Ovary (tissue), 3 donors: ENCODE measurements at regions not wholly inside any gene's neighbourhood (a gene's known extent, or its start where the extent isn't known, plus 50 kb on each side); places are given as distances from the start of the nearest gene placed in this dataset.

Source experiments
- POLR2A ChIP-seq: fragments of 450-650 bp; IDR thresholded peaks from one replicate; pipeline ENCODE4 v1.6.1; 2017; ENCODE audit warnings: antibody characterized with exemption, mild to moderate bottlenecking, moderate library complexity
- TF ChIP-seq, protein P1 (sequence below), 3 donors: fragments of 450-650 bp in 2 of 3; fragments of 200-600 bp in 1 of 3; IDR thresholded peaks; one replicate each; pipeline versions ENCODE4 v1.5.1 to v1.8.0; 2016 to 2022; ENCODE audit warnings: antibody characterized with exemption in 3 of 3, mild to moderate bottlenecking in 1 of 3
- donor health status: DM: no; HTN: no; CAD: no.

DNA sequence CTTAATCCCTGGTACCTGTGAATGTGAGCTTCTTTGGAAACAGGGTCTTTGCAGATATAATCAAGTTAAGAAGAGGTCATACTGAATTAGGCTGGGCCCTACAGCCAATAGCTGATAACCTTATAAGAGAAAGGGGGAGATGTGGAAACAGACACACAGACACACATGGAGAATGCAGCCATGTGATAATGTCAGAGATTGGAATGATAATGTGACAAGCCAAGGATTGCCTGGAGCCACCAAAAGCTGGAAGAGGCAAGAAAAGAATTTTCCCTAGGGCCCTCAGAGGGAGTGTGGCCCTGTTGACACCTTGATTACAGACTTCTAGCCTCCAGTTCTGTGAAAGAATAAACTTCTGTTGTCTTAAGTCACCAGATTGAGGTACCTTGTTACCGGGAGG is 114.5 kb upstream of the SOD1 start:
- TF ChIP-seq, protein P1, sequence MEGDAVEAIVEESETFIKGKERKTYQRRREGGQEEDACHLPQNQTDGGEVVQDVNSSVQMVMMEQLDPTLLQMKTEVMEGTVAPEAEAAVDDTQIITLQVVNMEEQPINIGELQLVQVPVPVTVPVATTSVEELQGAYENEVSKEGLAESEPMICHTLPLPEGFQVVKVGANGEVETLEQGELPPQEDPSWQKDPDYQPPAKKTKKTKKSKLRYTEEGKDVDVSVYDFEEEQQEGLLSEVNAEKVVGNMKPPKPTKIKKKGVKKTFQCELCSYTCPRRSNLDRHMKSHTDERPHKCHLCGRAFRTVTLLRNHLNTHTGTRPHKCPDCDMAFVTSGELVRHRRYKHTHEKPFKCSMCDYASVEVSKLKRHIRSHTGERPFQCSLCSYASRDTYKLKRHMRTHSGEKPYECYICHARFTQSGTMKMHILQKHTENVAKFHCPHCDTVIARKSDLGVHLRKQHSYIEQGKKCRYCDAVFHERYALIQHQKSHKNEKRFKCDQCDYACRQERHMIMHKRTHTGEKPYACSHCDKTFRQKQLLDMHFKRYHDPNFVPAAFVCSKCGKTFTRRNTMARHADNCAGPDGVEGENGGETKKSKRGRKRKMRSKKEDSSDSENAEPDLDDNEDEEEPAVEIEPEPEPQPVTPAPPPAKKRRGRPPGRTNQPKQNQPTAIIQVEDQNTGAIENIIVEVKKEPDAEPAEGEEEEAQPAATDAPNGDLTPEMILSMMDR (IDR thresholded peaks at IDR 0.05), result no peak
- TF ChIP-seq POLR2A, result no peak
